ENCODE measurements at regions not wholly inside any gene's neighbourhood (a gene's known extent, or its start where the extent isn't known, plus 50 kb on each side); places are given as distances from the start of the nearest gene placed in this dataset.

- Histone ChIP-seq H3K9me3 (ENCODE audit: control insufficient read depth in 4 of 4, insufficient read depth in 3 of 4, low read length in 3 of 4) (no peaks in the 10 kb centered on the region), H3K36me3 (ENCODE audit: control insufficient read depth in 4 of 4, insufficient read depth in 4 of 4, low read length in 4 of 4) (no peaks in the 10 kb centered on the region), H3K4me3 (no peak overlapping the region), H3K4me1 (ENCODE audit: control insufficient read depth in 5 of 5, insufficient read depth in 5 of 5, low read length in 5 of 5) (no peaks in the 10 kb centered on the region), H3K9ac (ENCODE audit: insufficient read depth in 1 of 2, low read length in 2 of 2) (no peak overlapping the region), H3K27me3 (ENCODE audit: control insufficient read depth in 3 of 3, insufficient read depth in 3 of 3, low read length in 2 of 3) (no peaks in the 10 kb centered on the region), H3K27ac (ENCODE audit: low read depth in 1 of 2, low read length in 1 of 2) (no peak overlapping the region)
- 75 to 83% methylated on average over 2 of the region's 2 CpGs for WGBS, 2 donors
- no peak for DNase-seq
- ATAC-seq (ENCODE audit: insufficient read depth, low FRiP score): no peak
- TF ChIP-seq CTCF (IDR thresholded peaks at IDR 0.05; ENCODE audit: control extremely low read depth, extremely low read depth): no peak
Observed at GRCh38 chr3:153673853-153674252, 447.3 kb upstream of the ARHGEF26 start.

GRCh38 chr3:153679714-153680113 lies 441.5 kb upstream of the ARHGEF26 start:
- TF ChIP-seq CTCF (IDR thresholded peaks at IDR 0.05; ENCODE audit: control extremely low read depth, extremely low read depth): no peak
- no peaks in the 10 kb centered on the region for H3K4me1 ChIP-seq (ENCODE audit: control insufficient read depth in 5 of 5, insufficient read depth in 5 of 5, low read length in 5 of 5)
- no peaks in the 10 kb centered on the region for H3K36me3 ChIP-seq (ENCODE audit: control insufficient read depth in 4 of 4, insufficient read depth in 4 of 4, low read length in 4 of 4)
- DNase-seq: no peak
- H3K9me3 ChIP-seq (ENCODE audit: control insufficient read depth in 4 of 4, insufficient read depth in 3 of 4, low read length in 3 of 4): no peaks in the 10 kb centered on the region
- no peak overlapping the region for H3K27ac ChIP-seq (ENCODE audit: low read depth in 1 of 2, low read length in 1 of 2)
- no peak for ATAC-seq (ENCODE audit: insufficient read depth, low FRiP score)
- no peak overlapping the region for H3K9ac ChIP-seq (ENCODE audit: insufficient read depth in 1 of 2, low read length in 2 of 2)
- no peaks in the 10 kb centered on the region for H3K27me3 ChIP-seq (ENCODE audit: control insufficient read depth in 3 of 3, insufficient read depth in 3 of 3, low read length in 2 of 3)
- H3K4me3 ChIP-seq: no peak overlapping the region

- no peak overlapping the region for H3K4me3 ChIP-seq
- no peak for DNase-seq
- H3K27me3 ChIP-seq (ENCODE audit: control insufficient read depth in 3 of 3, insufficient read depth in 3 of 3, low read length in 2 of 3): no peaks in the 10 kb centered on the region
- ATAC-seq (ENCODE audit: insufficient read depth, low FRiP score): no peak
- H3K36me3 ChIP-seq (ENCODE audit: control insufficient read depth in 4 of 4, insufficient read depth in 4 of 4, low read length in 4 of 4): no peaks in the 10 kb centered on the region
- no peak overlapping the region for H3K9ac ChIP-seq (ENCODE audit: insufficient read depth in 1 of 2, low read length in 2 of 2)
- H3K9me3 ChIP-seq (ENCODE audit: control insufficient read depth in 4 of 4, insufficient read depth in 3 of 4, low read length in 3 of 4): no peaks in the 10 kb centered on the region
- no peak for TF ChIP-seq CTCF (IDR thresholded peaks at IDR 0.05; ENCODE audit: control extremely low read depth, extremely low read depth)
- no peak overlapping the region for H3K27ac ChIP-seq (ENCODE audit: low read depth in 1 of 2, low read length in 1 of 2)
- no peaks in the 10 kb centered on the region for H3K4me1 ChIP-seq (ENCODE audit: control insufficient read depth in 5 of 5, insufficient read depth in 5 of 5, low read length in 5 of 5)
- 54 to 57% methylated on average over 1 of the region's 1 CpG for WGBS, 2 donors
Observed at GRCh38 chr3:153680526-153680925, 440.7 kb upstream of the ARHGEF26 start.

- H3K9ac ChIP-seq (ENCODE audit: insufficient read depth in 1 of 2, low read length in 2 of 2): no peak overlapping the region
- WGBS, 2 donors: 88 to 95% methylated on average over 1 of the region's 1 CpG
- no peaks in the 10 kb centered on the region for H3K9me3 ChIP-seq (ENCODE audit: control insufficient read depth in 4 of 4, insufficient read depth in 3 of 4, low read length in 3 of 4)
- no peak overlapping the region for H3K27ac ChIP-seq (ENCODE audit: low read depth in 1 of 2, low read length in 1 of 2)
- no peak for DNase-seq
- ATAC-seq (ENCODE audit: insufficient read depth, low FRiP score): no peak
- no peak overlapping the region for H3K4me3 ChIP-seq
- no peaks in the 10 kb centered on the region for H3K4me1 ChIP-seq (ENCODE audit: control insufficient read depth in 5 of 5, insufficient read depth in 5 of 5, low read length in 5 of 5)
- no peaks in the 10 kb centered on the region for H3K27me3 ChIP-seq (ENCODE audit: control insufficient read depth in 3 of 3, insufficient read depth in 3 of 3, low read length in 2 of 3)
- TF ChIP-seq CTCF (IDR thresholded peaks at IDR 0.05; ENCODE audit: control extremely low read depth, extremely low read depth): no peak
- H3K36me3 ChIP-seq (ENCODE audit: control insufficient read depth in 4 of 4, insufficient read depth in 4 of 4, low read length in 4 of 4): no peaks in the 10 kb centered on the region
Observed at GRCh38 chr3:153681057-153681456, 440.1 kb upstream of the ARHGEF26 start.

All from lung (tissue), 11 donors.